ENCODE measurements at regions not wholly inside any gene's neighbourhood (a gene's known extent, or its start where the extent isn't known, plus 50 kb on each side); places are given as distances from the start of the nearest gene placed in this dataset.
A peak's percentile ranks its signal among the peaks of the same experiment; 100 is the strongest.

DNA sequence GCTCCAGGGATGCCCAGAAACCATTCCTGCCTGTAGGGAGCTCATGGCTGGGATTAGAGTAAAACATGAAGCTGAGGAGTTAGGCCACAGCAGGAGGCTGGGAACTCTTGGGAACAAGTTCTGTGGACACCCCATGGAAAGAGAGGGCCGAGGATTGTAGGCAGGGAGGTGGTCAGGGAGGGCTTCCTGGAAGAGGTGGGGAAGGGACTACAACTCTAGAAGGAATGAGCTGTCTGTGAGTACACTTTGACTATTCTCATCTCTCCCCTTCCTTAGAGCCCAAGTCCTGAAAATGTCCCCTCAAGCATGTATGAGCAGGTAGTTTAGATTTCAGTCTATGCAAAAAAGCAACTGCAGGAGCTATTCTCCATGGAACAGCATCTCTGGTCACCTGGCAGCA, 139.9 kb upstream of the GLI2 start:
- Histone ChIP-seq H3K4me1 (peaks cover 16% of the 10 kb centered on the region), H3K27me3 (ENCODE audit: low read depth) (no peaks in the 10 kb centered on the region), H3K36me3 (no peaks in the 10 kb centered on the region), H3K9me3 (no peaks in the 10 kb centered on the region), H3K4me3 (no peak overlapping the region), H3K27ac (peak overlapping the region; percentile 56)
- TF ChIP-seq, protein P1, sequence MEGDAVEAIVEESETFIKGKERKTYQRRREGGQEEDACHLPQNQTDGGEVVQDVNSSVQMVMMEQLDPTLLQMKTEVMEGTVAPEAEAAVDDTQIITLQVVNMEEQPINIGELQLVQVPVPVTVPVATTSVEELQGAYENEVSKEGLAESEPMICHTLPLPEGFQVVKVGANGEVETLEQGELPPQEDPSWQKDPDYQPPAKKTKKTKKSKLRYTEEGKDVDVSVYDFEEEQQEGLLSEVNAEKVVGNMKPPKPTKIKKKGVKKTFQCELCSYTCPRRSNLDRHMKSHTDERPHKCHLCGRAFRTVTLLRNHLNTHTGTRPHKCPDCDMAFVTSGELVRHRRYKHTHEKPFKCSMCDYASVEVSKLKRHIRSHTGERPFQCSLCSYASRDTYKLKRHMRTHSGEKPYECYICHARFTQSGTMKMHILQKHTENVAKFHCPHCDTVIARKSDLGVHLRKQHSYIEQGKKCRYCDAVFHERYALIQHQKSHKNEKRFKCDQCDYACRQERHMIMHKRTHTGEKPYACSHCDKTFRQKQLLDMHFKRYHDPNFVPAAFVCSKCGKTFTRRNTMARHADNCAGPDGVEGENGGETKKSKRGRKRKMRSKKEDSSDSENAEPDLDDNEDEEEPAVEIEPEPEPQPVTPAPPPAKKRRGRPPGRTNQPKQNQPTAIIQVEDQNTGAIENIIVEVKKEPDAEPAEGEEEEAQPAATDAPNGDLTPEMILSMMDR (IDR thresholded peaks at IDR 0.05) = no peak
- intact Hi-C loops (cut with DNase I) = no loop called here
- DNase-seq (no peak), ATAC-seq (no peak)

DNA sequence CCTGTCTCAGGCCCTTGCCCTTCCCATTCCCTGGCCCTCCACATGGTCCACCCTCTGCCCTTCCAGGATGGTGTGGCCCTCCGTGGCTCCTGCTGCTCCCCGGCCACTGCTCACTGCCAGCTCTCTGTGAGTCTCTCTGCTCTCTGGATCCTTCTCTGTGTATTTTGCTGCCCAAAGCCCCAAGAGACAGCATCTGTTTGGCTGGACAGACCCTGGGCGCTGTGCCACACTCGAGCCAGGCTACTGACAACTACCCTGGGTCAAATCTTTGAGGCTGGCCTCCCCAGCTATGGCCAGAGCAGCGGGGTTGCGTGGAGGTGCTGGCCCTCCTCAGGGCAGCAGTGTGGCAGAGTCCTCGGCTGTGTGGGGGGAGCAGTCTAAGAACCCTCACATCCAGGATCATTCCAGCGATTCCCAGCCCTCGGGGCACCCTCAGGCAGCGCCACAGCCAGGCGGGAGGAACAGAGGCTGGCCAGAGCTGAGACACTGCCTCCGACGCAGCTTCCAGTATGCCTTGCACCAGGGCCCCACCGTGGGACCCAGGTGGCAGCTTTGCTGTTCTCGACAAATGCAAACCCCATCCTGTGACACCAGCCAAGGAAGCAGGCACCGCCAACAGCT, 139.4 kb upstream of the GLI2 start:
- DNase-seq (peak; percentile 42), ATAC-seq (no peak)
- intact Hi-C loops (cut with DNase I) = no loop called here
- H3K27me3 ChIP-seq (ENCODE audit: low read depth) = no peaks in the 10 kb centered on the region
- TF ChIP-seq, protein P1 (IDR thresholded peaks at IDR 0.05) = no peak
- no peaks in the 10 kb centered on the region for H3K36me3 ChIP-seq
- H3K4me1 ChIP-seq = peaks cover 16% of the 10 kb centered on the region
- H3K4me3 ChIP-seq = no peak overlapping the region
- H3K9me3 ChIP-seq = no peaks in the 10 kb centered on the region
- H3K27ac ChIP-seq = peak overlapping the region; percentile 56

- peaks cover 16% of the 10 kb centered on the region for H3K4me1 ChIP-seq
- TF ChIP-seq, protein P1 (IDR thresholded peaks at IDR 0.05) = no peak
- intact Hi-C loops (cut with DNase I) = no loop called here
- peak overlapping the region; percentile 56 for H3K27ac ChIP-seq
- no peaks in the 10 kb centered on the region for H3K36me3 ChIP-seq
- H3K9me3 ChIP-seq = no peaks in the 10 kb centered on the region
- no peaks in the 10 kb centered on the region for H3K27me3 ChIP-seq (ENCODE audit: low read depth)
- H3K4me3 ChIP-seq = no peak overlapping the region
- DNase-seq (peak; percentile 50), ATAC-seq (peak; percentile 3 to 53)
Observed at GRCh38 chr2:120596990-120597594, 138.6 kb upstream of the GLI2 start.

DNA sequence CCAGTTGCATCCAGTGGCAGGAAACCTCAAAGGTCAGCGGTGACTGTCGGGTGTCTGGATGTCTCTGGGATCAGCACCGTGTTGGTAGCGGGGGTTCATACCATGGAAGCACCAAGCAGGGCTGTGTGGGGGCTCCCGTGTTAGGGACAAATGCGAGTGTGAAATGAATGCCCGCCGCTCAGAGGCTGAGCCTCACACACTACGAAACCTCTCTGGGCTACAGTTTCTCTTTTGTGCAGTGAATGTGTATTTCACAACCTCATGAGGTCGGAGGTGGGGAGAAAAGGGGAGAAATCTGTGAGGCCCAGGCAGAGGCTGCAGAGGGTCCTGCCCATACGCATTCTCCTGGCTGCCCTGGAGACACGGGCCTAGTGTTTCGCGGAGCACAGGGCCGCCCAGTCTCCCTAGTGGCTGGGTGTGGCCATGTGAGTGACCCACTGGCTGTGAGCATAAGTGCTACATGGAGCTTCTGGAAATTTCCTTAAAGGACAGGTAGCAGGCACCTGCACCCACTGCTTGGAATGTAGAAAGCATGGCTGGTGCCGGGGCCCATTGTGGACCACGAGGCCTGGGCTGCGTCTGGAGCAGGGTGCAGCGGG, 138.0 kb upstream of the GLI2 start:
- Histone ChIP-seq H3K27ac (no peak overlapping the region), H3K9me3 (no peaks in the 10 kb centered on the region), H3K4me1 (peaks cover 16% of the 10 kb centered on the region), H3K27me3 (ENCODE audit: low read depth) (no peaks in the 10 kb centered on the region), H3K4me3 (no peak overlapping the region), H3K36me3 (no peaks in the 10 kb centered on the region)
- ATAC-seq (no peak), DNase-seq (peak; percentile 39)
- intact Hi-C loops (cut with DNase I) = no loop called here
- TF ChIP-seq, protein P1 (IDR thresholded peaks at IDR 0.05) = no peak

DNA sequence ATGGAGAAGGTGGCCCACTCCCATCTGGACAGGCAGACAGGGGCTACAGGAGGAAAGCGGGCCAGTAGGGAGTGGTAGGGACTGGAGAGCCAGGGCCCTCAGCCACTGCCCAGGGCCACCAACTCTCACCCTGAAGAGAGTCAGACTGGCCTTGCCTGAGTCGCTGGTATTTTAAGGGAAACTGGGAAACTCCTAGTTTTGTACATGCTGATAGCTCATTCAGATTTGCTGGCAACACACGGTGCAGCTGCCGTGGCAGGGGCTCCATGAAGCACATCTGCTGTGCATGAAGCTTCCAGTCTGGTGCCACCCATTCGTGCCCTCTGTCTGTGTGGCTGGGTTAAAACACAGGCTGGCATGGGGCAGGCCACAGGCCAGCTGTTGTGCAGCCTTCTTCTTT, 137.3 kb upstream of the GLI2 start:
- Histone ChIP-seq H3K4me3 (no peak overlapping the region), H3K27me3 (ENCODE audit: low read depth) (no peaks in the 10 kb centered on the region), H3K36me3 (no peaks in the 10 kb centered on the region), H3K27ac (no peak overlapping the region), H3K4me1 (peaks cover 16% of the 10 kb centered on the region), H3K9me3 (no peaks in the 10 kb centered on the region)
- TF ChIP-seq, protein P1 (IDR thresholded peaks at IDR 0.05) = no peak
- no peak for ATAC-seq
- intact Hi-C loops (cut with DNase I) = no loop called here
- DNase-seq = peak; percentile 26
